HUDEP-2 (cell line): ENCODE measurements at regions not wholly inside any gene's neighbourhood (a gene's known extent, or its start where the extent isn't known, plus 50 kb on each side); places are given as distances from the start of the nearest gene placed in this dataset.

Experiments
- DNase-seq, 76 experiments: peaks; one replicate each; lab custom pipeline; 2025; ENCODE audit not compliant: unreplicated experiment in 76 of 76; lab: John Stamatoyannopoulos, UW

DNA sequence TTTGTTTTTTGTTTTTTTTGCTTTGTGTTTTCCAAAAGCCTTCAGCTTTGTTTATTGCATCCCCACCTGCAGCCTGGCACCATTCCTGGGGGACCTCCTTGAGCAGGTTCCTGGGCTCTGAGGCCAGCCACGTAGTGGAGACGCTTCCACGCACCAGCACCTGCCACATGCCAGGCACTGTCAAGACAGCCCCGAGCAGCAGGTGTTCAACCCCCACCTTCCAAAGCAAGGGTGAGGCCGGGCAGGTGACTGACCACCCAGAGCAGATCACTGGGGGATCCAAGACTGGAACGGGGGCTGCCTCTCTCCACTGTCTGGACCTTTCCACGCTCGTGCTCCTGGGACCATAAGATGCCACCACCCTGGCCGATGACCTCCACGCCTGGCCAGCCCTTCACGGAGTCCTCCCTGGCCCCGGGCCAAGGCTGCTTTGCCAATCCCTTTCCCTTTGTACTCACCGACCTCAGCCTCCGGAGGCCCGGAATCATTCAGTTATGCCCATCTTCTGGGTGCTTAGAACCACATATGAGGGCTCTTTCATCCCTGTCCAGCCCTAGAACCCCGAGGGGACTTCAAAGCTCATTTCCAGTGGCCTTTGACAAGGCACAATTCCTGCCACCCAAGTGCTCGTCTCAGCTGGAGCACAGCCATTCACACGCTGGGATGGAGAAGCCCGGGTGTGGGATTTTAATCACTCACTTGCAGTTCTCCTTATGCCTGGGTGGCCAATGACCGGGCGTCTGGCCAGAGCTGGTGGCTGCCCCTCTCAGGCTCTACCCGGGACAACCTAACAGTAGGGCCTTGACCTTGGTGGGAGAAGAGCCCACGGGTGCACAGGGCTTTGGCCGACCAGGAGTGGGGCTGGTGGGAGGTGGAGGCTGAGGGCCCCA lies 330.8 kb downstream of the NPHP4 start:
- DNase-seq, result no peak

DNA sequence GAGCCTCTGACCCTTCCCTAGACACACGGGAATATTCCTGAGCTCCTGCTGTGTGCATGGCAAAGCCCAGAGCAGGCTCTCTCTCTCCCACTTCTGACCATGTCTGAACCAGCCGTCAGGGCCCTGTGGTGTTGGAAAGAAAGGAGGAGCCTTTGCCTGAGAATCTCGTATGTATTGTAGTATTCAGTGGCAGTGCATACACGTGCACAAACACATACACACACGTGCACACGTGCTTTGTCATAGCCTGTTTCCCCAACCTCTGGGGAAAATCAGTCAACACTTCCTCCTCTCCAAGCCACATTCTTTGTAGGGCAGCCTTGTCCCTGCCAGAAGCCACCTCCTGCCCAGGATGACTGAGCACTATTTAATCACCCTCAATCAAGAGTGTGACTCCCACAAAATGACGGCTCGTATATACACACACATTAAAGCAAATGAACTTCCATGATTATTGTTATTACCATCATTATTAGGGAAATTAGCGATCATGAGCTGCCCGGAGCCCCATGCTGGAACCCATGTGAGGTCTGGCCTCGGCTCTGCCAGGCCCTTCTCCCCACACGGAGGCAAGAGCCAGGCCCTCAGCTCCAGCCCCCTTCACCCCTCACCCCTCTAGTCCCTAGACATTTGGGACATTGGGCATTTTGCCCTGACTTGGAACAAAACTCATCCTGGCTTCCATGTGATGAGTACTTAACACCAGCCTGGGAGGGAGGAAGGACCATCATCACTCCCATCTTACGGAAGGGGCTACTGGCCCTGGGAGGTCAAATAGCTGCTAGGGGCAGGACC lies 331.9 kb downstream of the NPHP4 start:
- peak in 2 of 76 experiments; percentile 2 to 6 for DNase-seq

- no peak for DNase-seq
These were observed 332.6 kb downstream of the NPHP4 start for GRCh38 chr1:5659606-5660005.

- DNase-seq, result no peak
These were observed 333.6 kb downstream of the NPHP4 start for GRCh38 chr1:5658340-5659316.

DNA sequence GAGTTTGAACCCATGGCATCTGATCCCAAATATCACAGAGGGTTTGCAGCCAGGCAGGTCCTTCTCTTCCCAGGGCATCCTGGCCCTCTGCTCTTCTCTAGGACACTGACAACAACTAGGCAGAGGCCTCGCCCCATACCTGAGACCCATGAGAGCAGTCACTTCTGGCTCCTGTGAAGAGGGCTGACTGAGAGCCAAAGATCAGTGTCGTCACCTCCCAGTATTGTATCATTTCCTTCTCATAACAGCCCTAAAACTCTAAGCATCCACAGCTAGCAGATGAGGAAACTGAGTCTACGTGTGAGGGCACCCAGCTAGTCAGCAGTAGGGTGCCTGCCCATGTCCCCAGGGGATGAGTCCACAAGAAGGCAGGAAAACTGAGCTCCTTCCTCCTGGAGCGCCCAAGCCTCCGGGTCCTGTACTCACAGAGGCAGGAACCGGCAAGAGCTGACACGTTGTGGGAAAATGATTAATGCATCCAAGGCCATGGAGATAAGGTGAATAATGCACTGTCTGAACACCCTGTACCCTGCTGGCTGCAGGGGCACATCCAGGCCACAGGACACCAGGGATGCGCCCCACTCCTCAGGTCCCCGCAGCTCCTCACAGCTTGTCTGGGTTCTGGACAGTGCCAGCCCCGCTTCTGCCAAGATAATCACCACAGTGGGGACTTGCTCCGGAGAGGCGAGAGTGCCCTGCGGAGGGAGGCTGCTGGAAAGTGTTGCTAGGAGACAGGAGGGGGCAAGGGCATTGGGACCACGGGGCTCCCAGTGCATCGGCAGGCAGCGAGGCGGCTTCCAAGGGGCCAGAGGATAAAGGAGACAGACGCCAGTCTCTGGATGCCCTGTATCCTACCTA lies 340.0 kb downstream of the NPHP4 start:
- DNase-seq, result no peak

DNA sequence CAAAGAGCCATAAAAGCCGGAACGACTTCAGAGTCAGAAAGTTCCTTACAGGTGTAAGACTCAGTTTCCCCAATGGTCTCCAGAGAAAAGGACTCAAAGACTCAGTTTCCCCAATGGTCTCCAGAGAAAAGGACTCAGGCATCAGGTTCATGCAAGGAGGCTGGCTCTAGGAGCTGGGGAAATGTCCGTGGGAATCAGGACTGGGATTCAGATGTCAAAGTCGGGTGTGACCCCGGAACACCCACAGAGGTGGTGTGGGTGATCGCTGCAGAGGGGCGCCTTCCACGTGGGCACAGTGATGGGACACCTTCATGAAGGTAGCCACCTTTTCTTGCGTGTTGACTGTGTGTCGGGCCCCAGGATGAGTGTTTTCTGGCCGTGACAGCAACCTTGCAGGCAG lies 340.8 kb downstream of the NPHP4 start:
- DNase-seq, result no peak

- no peak for DNase-seq
These were observed 341.2 kb downstream of the NPHP4 start for GRCh38 chr1:5651027-5651410.

- no peak for DNase-seq
These were observed 341.8 kb downstream of the NPHP4 start for GRCh38 chr1:5650283-5651026.

GRCh38 chr1:5649795-5650194 lies 342.4 kb downstream of the NPHP4 start:
- DNase-seq, result no peak

GRCh38 chr1:5649166-5649551 lies 343.1 kb downstream of the NPHP4 start:
- DNase-seq, result no peak

DNA sequence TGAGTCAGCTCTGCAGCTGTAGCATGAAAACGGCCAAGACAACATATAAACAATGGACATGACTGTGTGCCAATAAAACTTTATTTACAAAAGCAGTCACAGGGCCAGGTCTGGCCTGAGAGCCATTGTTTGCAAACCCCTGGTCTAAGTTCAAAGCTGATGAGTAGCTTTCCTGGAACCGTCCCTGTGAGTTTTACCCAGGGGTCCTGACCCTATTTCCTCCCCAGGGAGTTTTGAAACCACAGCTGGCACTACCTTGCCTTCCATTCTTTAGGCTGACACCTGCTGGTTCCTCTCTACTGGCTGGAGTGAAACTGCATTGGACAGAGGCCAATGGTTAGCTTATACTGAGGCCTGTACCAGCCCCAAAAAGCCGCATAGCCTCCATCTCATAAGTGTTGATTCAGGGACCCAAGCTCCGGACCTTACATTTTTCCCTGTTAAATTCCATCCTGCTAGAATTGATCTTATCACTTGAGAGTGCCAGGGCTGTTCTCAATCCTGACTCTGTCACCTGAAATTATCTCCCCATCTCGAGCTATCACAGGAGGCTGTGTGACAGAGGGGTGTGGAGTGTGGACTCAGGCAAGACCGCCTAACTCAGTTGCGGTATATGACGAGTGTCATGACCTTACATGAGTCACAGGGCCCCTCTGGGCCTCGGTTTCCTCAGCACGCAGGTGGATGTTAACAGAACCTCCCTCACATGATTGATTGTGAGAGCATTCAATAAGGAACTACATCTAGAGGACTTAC lies 343.6 kb downstream of the NPHP4 start:
- no peak for DNase-seq

DNA sequence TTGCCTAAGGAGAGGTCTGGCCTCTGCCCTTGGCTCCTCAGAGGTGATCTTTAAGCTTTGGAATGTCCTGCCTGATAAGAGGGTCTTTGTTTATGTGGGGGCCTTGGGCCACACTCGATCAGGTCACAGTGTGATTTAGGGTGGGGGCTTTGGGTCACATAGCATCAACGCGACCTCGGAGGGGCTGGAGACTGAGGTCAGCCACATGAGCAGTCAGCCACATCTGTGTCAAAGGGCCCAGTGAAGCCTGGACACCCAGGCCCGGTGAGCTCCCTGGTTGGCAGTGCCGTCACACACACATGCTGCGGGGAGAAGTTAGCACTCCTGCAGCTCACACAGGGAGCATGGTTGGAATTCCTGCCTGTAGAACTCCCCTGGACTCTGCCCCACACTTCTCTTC lies 345.0 kb downstream of the NPHP4 start:
- no peak for DNase-seq

DNA sequence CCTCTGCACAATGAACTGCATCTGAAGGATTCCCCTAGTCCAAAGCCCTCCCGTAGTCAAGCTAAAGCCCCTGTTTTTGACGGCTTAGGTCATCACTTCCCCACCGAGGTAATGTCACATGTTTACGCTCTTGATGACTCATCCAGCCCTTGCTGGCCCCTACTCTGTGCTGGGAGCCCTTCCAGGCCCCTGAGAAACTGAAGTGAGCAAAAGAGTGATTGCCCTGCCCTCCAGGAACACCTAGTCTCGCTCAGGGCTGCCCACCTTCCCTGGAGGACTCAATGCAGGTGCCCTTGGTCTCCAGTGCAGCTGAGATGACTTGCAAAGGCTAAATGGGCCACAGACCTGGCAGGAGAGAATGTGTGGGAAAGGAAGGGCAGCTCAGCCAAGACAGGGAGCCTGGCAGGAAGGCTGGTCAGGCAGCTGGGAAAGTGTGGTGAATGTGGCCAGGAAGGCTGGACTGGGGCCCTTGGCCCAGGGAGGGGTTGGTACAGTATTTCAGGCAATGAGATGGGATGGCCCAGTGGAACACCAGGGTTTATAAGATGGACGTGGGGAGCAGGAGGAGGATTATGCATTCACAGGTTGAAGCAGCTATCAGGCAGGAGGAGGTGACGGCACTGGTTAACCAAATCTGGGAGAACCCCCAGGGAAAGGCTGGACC lies 345.6 kb downstream of the NPHP4 start:
- DNase-seq, result no peak

- no peak for DNase-seq
These were observed 346.3 kb downstream of the NPHP4 start for GRCh38 chr1:5645929-5646328.

GRCh38 chr1:5645135-5645399 lies 347.2 kb downstream of the NPHP4 start:
- DNase-seq, result no peak

- no peak for DNase-seq
These were observed 347.7 kb downstream of the NPHP4 start for GRCh38 chr1:5644281-5645134.

DNA sequence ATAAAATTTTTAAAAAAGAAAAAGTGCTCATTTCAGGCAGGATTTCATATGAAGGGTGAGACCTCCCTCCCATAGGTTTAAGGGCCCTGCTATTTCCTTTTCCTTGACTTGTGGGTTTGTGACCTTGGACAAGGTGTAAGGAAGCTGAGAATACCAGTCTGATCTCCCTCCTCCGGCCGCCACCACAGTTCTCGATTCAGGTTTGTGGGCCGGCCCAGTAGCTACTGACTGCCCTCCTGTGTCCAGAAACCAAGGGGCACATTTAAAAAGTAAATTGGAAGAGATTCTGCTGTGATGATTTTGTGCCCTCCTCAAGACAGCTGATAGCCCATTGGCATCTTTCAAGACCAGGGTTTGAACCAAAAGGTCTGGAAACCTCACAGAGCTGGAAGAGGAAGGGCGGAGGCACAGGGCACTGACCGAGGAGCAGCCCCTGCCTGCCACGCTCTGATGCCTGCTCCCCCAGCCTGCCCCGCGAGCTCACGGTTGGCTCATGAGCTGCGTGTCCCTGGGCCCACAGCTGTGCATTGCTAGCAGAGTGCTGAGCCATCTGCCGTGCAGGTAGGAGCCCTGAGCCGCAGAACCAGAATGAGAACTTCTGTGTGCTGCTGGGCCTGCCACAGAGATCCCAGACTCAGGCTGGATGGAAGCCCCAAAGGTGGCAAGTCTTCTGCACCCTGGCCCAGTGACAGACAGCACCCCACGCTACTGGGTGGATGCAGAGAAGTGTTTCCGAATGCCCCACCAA lies 348.7 kb downstream of the NPHP4 start:
- DNase-seq, result no peak
